Memory B cell (primary cell): ENCODE measurements at regions not wholly inside any gene's neighbourhood (a gene's known extent, or its start where the extent isn't known, plus 50 kb on each side); places are given as distances from the start of the nearest gene placed in this dataset.

Experiments used
- ATAC-seq: fragments of 150-1000 bp; cut with Tn5 transposase; 2 replicates; pipeline ENCODE4 v1.10.0; 2021; ENCODE audit warnings: low read depth, mild to moderate bottlenecking, moderate library complexity
- DNase-seq, 2 donors: peaks; one replicate each; pipeline ENCODE4 v3.0.0; 2022; ENCODE audit warnings: low spot score in 2 of 2
- H3K27ac Mint-ChIP-seq: one replicate; pipeline ENCODE4 v1.8.0; 2022; ENCODE audit warnings: mild to moderate bottlenecking, moderate library complexity, mixed read lengths
- H3K27me3 Mint-ChIP-seq: one replicate; pipeline ENCODE4 v1.8.0; 2022; ENCODE audit warnings: mixed read lengths
- H3K36me3 Mint-ChIP-seq: one replicate; pipeline ENCODE4 v1.8.0; 2022; ENCODE audit warnings: mild to moderate bottlenecking, mixed read lengths
- H3K4me1 Mint-ChIP-seq: one replicate; pipeline ENCODE4 v1.8.0; 2022; ENCODE audit warnings: mixed read lengths
- H3K4me3 Mint-ChIP-seq: one replicate; pipeline ENCODE4 v1.8.0; 2022; ENCODE audit warnings: mild to moderate bottlenecking, moderate library complexity, mixed read lengths
- H3K9me3 Mint-ChIP-seq: one replicate; pipeline ENCODE4 v1.8.0; 2022; ENCODE audit warnings: mixed read lengths

GRCh38 chr1:18552631-18553030 lies 71.9 kb downstream of the KLHDC7A start:
- Mint-ChIP-seq H3K4me1 (peaks cover 4% of the 10 kb centered on the region), H3K4me3 (no peak overlapping the region), H3K27ac (no peak overlapping the region), H3K36me3 (no peaks in the 10 kb centered on the region), H3K9me3 (no peaks in the 10 kb centered on the region), H3K27me3 (peaks cover 26% of the 10 kb centered on the region)
- DNase-seq (no peak), ATAC-seq (no peak)

DNA sequence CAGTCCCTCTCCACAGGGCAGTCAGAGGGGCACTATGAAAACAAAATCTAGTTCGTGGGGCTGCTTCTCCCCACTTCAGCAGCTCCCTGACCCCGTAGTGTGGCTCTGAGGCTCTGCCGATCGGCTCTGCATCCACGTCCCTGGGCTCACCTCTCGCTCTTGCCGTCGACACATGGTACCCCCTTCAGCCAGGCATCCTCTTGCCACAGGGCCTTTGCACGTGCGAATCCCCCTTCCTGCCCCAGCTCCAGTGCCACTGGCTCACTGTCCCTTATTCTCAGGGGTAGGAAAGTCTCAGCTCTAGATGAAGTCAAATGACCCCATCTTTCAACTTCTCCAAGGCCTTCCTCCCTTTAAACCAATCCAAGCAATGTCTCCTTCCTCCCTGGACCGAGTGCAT lies 72.7 kb downstream of the KLHDC7A start:
- no peak overlapping the region for H3K27ac Mint-ChIP-seq
- H3K4me3 Mint-ChIP-seq = no peak overlapping the region
- DNase-seq (no peak), ATAC-seq (no peak)
- no peaks in the 10 kb centered on the region for H3K9me3 Mint-ChIP-seq
- H3K36me3 Mint-ChIP-seq = no peaks in the 10 kb centered on the region
- H3K27me3 Mint-ChIP-seq = peaks cover 29% of the 10 kb centered on the region
- H3K4me1 Mint-ChIP-seq = peaks cover 4% of the 10 kb centered on the region

DNA sequence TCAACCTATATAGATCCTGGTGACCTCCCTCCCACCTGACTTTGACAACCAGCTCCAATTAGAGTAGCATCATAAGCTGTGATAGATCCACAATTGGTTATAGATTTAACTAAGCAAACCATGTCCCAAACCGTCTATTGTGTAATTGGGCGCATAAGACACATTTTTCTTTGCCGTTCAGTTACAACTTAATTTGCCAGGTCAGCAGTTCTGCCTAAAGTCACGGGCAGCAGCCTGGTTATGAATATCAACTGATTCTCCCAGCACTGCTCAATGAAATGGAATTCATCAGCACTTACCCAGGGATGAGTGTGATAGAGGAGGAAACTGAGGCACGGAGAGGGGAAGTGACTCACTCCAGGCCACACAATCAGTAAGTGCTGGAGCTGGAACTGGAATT lies 73.4 kb downstream of the KLHDC7A start:
- Mint-ChIP-seq H3K36me3 (no peaks in the 10 kb centered on the region), H3K27me3 (peaks cover 32% of the 10 kb centered on the region), H3K4me1 (peaks cover 4% of the 10 kb centered on the region), H3K4me3 (no peak overlapping the region), H3K27ac (no peak overlapping the region), H3K9me3 (no peaks in the 10 kb centered on the region)
- no peak for DNase-seq
- ATAC-seq = no peak

DNA sequence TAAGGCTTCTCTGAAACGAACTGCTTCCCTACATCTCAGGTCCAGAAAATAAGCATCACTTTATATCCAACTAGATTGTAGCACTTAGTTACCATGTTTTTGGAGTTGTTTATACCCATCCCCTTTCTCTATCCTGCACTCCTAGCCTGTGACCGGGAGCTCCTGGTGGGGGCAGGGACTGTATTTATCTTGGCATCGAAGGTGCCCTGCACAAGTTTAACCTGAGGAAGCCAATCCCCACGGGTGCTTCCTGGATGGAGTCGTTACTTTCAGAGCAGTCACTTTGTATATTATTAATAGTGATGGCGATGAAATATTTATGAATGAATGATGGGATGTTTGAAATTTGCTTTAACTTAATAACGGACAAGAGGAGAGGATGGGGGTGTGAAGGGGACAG lies 73.9 kb downstream of the KLHDC7A start:
- no peak overlapping the region for H3K4me3 Mint-ChIP-seq
- peaks cover 30% of the 10 kb centered on the region for H3K27me3 Mint-ChIP-seq
- H3K9me3 Mint-ChIP-seq = no peaks in the 10 kb centered on the region
- H3K4me1 Mint-ChIP-seq = peaks cover 4% of the 10 kb centered on the region
- no peaks in the 10 kb centered on the region for H3K36me3 Mint-ChIP-seq
- H3K27ac Mint-ChIP-seq = no peak overlapping the region
- DNase-seq = no peak
- ATAC-seq = no peak

DNA sequence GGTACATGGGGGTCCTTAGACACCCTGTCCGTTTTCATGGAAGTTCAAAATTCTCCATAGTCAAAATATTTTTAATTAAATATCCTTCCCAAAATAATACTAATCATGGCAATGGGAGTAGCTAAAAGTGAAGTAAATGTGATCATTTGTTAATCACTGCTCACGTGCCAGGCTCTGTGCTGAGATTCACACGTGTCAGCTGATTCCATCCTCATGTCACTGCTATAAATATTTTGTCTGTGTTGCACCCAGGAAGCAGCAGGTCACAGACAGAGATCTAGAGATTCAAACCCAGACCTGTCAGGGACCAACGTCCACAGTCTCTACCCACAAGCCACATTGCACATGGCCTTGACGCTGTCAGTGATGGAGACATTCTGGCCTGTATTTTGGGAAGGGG lies 74.3 kb downstream of the KLHDC7A start:
- H3K36me3 Mint-ChIP-seq = no peaks in the 10 kb centered on the region
- H3K4me3 Mint-ChIP-seq = no peak overlapping the region
- no peaks in the 10 kb centered on the region for H3K9me3 Mint-ChIP-seq
- H3K27me3 Mint-ChIP-seq = peaks cover 29% of the 10 kb centered on the region
- no peak for DNase-seq
- no peak overlapping the region for H3K27ac Mint-ChIP-seq
- no peak for ATAC-seq
- peaks cover 4% of the 10 kb centered on the region for H3K4me1 Mint-ChIP-seq

DNA sequence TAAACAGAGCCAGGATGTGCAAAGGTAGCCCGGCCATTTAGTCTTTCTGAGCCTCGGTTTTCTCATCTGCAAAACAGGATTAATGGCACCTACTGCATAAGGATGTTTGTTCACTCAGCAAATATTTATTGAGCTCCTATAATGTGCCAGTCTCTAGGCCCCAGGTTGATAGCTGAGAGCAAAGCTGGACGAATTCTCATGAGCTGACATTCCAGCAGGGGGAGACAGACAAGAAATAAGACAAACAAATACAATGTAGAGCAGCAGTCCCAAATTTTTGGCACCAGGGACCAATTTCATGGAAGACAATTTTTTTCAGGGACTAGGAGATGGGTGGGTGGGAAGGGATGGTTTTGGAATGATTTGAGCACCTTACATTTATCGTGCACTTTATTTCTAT lies 74.3 kb upstream of the PAX7 start:
- H3K9me3 Mint-ChIP-seq = no peaks in the 10 kb centered on the region
- H3K4me3 Mint-ChIP-seq = no peak overlapping the region
- DNase-seq = no peak
- no peaks in the 10 kb centered on the region for H3K36me3 Mint-ChIP-seq
- ATAC-seq = no peak
- H3K27ac Mint-ChIP-seq = no peak overlapping the region
- H3K27me3 Mint-ChIP-seq = peaks cover 31% of the 10 kb centered on the region
- peaks cover 4% of the 10 kb centered on the region for H3K4me1 Mint-ChIP-seq

DNA sequence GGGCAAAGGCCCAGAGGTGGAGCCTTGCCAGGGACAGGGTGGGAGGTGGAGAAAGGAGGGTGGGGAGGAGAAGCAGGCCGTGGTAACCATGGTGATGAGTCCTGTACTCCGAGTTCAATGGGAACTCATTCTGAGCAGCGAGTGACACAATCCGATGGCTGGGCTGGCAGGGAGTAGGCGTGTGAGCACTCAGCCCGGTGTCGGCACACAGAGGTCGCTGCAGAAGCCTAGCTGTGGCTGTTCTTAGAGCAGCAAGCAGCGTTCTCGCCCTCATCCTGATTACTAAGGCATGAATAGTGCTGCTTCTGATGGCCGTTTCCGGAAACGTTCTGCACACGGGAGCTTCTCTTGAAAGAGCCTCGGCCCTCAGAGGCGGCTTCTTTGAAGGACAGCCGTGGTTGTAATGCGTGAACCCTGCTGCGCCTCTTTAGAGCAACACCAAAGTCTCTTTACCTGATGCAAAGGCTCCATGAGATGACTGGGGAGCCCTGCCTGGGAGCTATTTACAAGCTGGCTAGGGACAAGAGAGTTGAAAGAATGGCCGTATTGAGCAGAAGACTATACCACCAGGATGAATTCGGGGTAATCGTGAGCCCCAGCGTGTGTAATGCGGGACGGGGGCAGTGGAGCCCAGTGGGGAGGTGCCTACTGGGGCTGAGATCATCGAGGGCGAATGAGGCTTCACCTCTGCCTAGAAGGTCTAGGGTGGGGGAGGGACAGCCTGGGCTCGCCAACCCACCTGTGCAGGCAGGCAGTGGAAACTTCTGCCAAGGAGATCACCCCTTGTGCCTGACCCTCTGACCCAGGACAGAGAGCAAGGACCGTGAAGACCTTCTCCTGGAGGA lies 72.8 kb upstream of the PAX7 start:
- Mint-ChIP-seq H3K4me1 (peaks cover 4% of the 10 kb centered on the region), H3K9me3 (no peaks in the 10 kb centered on the region), H3K36me3 (no peaks in the 10 kb centered on the region), H3K27ac (no peak overlapping the region), H3K27me3 (peaks cover 29% of the 10 kb centered on the region), H3K4me3 (no peak overlapping the region)
- ATAC-seq (no peak), DNase-seq (no peak)

- Mint-ChIP-seq H3K27me3 (peaks cover 23% of the 10 kb centered on the region), H3K27ac (no peak overlapping the region), H3K36me3 (no peaks in the 10 kb centered on the region), H3K4me3 (no peak overlapping the region), H3K9me3 (no peaks in the 10 kb centered on the region), H3K4me1 (peaks cover 4% of the 10 kb centered on the region)
- ATAC-seq (no peak), DNase-seq (no peak)
These were observed 70.0 kb upstream of the PAX7 start for GRCh38 chr1:18560692-18561091.

- Mint-ChIP-seq H3K27ac (no peak overlapping the region), H3K4me1 (peaks cover 4% of the 10 kb centered on the region), H3K27me3 (peaks cover 20% of the 10 kb centered on the region), H3K9me3 (no peaks in the 10 kb centered on the region), H3K36me3 (no peaks in the 10 kb centered on the region), H3K4me3 (no peak overlapping the region)
- ATAC-seq (no peak), DNase-seq (no peak)
These were observed 68.7 kb upstream of the PAX7 start for GRCh38 chr1:18561967-18562366.

- no peaks in the 10 kb centered on the region for H3K4me1 Mint-ChIP-seq
- no peak overlapping the region for H3K27ac Mint-ChIP-seq
- H3K27me3 Mint-ChIP-seq = peaks cover 12% of the 10 kb centered on the region
- no peak overlapping the region for H3K4me3 Mint-ChIP-seq
- H3K36me3 Mint-ChIP-seq = no peaks in the 10 kb centered on the region
- peaks cover 4% of the 10 kb centered on the region for H3K9me3 Mint-ChIP-seq
- ATAC-seq (no peak), DNase-seq (no peak)
These were observed 66.0 kb upstream of the PAX7 start for GRCh38 chr1:18564676-18565075.

GRCh38 chr1:18565321-18565720 lies 65.3 kb upstream of the PAX7 start:
- Mint-ChIP-seq H3K9me3 (peaks cover 4% of the 10 kb centered on the region), H3K36me3 (no peaks in the 10 kb centered on the region), H3K4me3 (no peak overlapping the region), H3K27me3 (peaks cover 17% of the 10 kb centered on the region), H3K27ac (no peak overlapping the region), H3K4me1 (no peaks in the 10 kb centered on the region)
- no peak for ATAC-seq
- DNase-seq = no peak

GRCh38 chr1:18568489-18568888 lies 62.2 kb upstream of the PAX7 start:
- H3K36me3 Mint-ChIP-seq = no peaks in the 10 kb centered on the region
- H3K4me1 Mint-ChIP-seq = peaks cover 10% of the 10 kb centered on the region
- H3K4me3 Mint-ChIP-seq = no peak overlapping the region
- H3K27ac Mint-ChIP-seq = no peak overlapping the region
- peaks cover 4% of the 10 kb centered on the region for H3K9me3 Mint-ChIP-seq
- H3K27me3 Mint-ChIP-seq = peaks cover 16% of the 10 kb centered on the region
- DNase-seq = no peak
- no peak for ATAC-seq

- Mint-ChIP-seq H3K27ac (no peak overlapping the region), H3K4me1 (peaks cover 12% of the 10 kb centered on the region), H3K4me3 (no peak overlapping the region), H3K27me3 (peaks cover 16% of the 10 kb centered on the region), H3K9me3 (peaks cover 4% of the 10 kb centered on the region), H3K36me3 (no peaks in the 10 kb centered on the region)
- ATAC-seq = no peak
- DNase-seq = no peak
These were observed 61.4 kb upstream of the PAX7 start for GRCh38 chr1:18569251-18569650.

GRCh38 chr1:18569811-18570545 lies 60.7 kb upstream of the PAX7 start:
- H3K4me1 Mint-ChIP-seq = peaks cover 12% of the 10 kb centered on the region
- no peak for DNase-seq
- no peak for ATAC-seq
- H3K27me3 Mint-ChIP-seq = peaks cover 16% of the 10 kb centered on the region
- no peak overlapping the region for H3K4me3 Mint-ChIP-seq
- H3K27ac Mint-ChIP-seq = no peak overlapping the region
- no peaks in the 10 kb centered on the region for H3K36me3 Mint-ChIP-seq
- peaks cover 4% of the 10 kb centered on the region for H3K9me3 Mint-ChIP-seq
